Testis (tissue), 2 donors: ENCODE measurements at regions not wholly inside any gene's neighbourhood (a gene's known extent, or its start where the extent isn't known, plus 50 kb on each side); places are given as distances from the start of the nearest gene placed in this dataset.

ENCODE experiments used
- DNase-seq: peaks from one replicate; pipeline ENCODE4 v3.0.0-alpha.2; 2019
- H3K27ac ChIP-seq, 2 donors: fragments of 200-600 bp; sonication (generic); one replicate each; pipeline ENCODE4 v1.5.1; 2019
- H3K27me3 ChIP-seq: fragments of 200-600 bp; sonication (generic); one replicate; pipeline ENCODE4 v1.5.1; 2019
- H3K36me3 ChIP-seq: fragments of 200-600 bp; sonication (generic); one replicate; pipeline ENCODE4 v1.5.1; 2017; ENCODE audit warnings: low read depth; ENCODE audit errors: missing control alignments
- H3K4me1 ChIP-seq: fragments of 200-600 bp; sonication (generic); one replicate; pipeline ENCODE4 v1.5.1; 2019
- H3K4me3 ChIP-seq, 2 donors: fragments of 200-600 bp; sonication (generic); one replicate each; pipeline ENCODE4 v1.5.1; 2017 to 2019
- H3K9me3 ChIP-seq: fragments of 200-600 bp; sonication (generic); one replicate; pipeline ENCODE4 v1.5.1; 2017
- POLR2A ChIP-seq: fragments of 450-650 bp; IDR thresholded peaks from one replicate; pipeline ENCODE4 v1.6.1; 2017; ENCODE audit warnings: antibody characterized with exemption, mild to moderate bottlenecking, moderate library complexity
- whole genome bisulfite sequencing, 2 donors: methylation state at CpG; one replicate each; pipeline ENCODE4 v1.1.5; 2018; 5-methylcytosine and 5-hydroxymethylcytosine counted together
- intact Hi-C: fragments of 100-400 bp; cut with DNase I; formaldehyde crosslinking; loops from one replicate; pipeline ENCODE4 v1.15.1; 2023; ENCODE audit warnings: low total_unique reads
- TF ChIP-seq, protein P1 (sequence below), 3 experiments: fragments of 450-650 bp in 2 of 3; fragments of 200-600 bp in 1 of 3; sonication (generic) in 1 of 3; IDR thresholded peaks; one replicate each; pipeline ENCODE4 v1.5.1; 2016 to 2019; ENCODE audit warnings: antibody characterized with exemption in 3 of 3, mild to moderate bottlenecking in 2 of 3, moderate library complexity in 1 of 3

DNA sequence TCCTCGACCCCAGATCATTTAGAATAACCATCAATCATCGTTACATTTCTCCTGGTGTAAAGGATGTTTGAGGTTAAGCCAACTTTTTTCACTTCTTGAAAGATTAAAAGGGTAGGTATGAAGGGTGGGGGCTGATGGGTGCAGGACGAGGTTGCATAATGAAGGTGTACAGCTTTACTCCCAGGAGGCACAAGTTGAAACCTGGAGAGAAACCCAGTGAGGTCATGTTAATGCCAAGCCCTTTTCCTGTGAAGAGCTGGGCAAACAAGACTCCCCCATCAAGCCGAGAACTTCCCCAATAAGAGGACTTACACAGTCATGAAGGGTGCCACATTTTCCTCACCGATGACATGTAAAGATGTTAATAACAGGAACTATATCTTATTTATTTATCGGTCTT, 84.3 kb downstream of the FZD10 start:
- no peak overlapping the region for H3K27ac ChIP-seq
- TF ChIP-seq, protein P1, sequence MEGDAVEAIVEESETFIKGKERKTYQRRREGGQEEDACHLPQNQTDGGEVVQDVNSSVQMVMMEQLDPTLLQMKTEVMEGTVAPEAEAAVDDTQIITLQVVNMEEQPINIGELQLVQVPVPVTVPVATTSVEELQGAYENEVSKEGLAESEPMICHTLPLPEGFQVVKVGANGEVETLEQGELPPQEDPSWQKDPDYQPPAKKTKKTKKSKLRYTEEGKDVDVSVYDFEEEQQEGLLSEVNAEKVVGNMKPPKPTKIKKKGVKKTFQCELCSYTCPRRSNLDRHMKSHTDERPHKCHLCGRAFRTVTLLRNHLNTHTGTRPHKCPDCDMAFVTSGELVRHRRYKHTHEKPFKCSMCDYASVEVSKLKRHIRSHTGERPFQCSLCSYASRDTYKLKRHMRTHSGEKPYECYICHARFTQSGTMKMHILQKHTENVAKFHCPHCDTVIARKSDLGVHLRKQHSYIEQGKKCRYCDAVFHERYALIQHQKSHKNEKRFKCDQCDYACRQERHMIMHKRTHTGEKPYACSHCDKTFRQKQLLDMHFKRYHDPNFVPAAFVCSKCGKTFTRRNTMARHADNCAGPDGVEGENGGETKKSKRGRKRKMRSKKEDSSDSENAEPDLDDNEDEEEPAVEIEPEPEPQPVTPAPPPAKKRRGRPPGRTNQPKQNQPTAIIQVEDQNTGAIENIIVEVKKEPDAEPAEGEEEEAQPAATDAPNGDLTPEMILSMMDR (IDR thresholded peaks at IDR 0.05): no peak
- no peak for TF ChIP-seq POLR2A
- no peaks in the 10 kb centered on the region for H3K9me3 ChIP-seq
- 67 to 84% methylated on average over 6 of the region's 6 CpGs for WGBS, 2 donors
- DNase-seq: no peak
- intact Hi-C loops: no loop called here
- H3K27me3 ChIP-seq: no peaks in the 10 kb centered on the region
- H3K4me3 ChIP-seq: no peak overlapping the region
- H3K36me3 ChIP-seq: no peaks in the 10 kb centered on the region
- no peaks in the 10 kb centered on the region for H3K4me1 ChIP-seq

DNA sequence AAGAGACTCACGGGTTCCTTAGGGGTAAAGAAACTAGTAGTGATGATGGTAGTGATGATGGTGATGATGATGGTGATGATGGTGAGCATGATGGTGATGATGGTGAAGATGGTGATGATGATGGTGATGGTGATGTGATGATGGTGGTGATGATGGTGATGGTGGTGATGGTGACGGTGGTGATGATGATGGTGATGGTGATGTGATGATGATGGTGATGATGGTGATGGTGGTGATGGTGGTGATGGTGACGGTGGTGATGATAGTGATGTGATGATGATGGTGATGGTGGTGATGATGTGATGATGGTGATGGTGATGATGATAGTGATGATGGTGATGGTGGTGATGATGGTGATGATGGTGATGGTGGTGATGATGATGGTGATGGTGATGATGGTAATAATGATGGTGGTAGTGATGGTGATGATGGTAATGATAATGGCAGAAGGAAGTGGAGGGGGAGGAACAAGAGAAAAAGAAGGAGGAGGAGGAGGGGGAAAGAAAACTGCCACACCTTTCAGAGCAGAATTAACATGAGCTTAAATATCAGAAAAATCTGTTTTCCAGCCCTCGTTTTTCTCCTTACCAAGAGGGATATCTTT, 85.5 kb downstream of the FZD10 start:
- Histone ChIP-seq H3K4me3 (no peak overlapping the region), H3K27me3 (no peaks in the 10 kb centered on the region), H3K27ac (no peak overlapping the region), H3K36me3 (no peaks in the 10 kb centered on the region), H3K9me3 (no peaks in the 10 kb centered on the region), H3K4me1 (no peaks in the 10 kb centered on the region)
- intact Hi-C loops: no loop called here
- WGBS, 2 donors: 79 to 86% methylated on average over 4 of the region's 4 CpGs
- TF ChIP-seq, protein P1 (IDR thresholded peaks at IDR 0.05): no peak
- TF ChIP-seq POLR2A: no peak
- no peak for DNase-seq

DNA sequence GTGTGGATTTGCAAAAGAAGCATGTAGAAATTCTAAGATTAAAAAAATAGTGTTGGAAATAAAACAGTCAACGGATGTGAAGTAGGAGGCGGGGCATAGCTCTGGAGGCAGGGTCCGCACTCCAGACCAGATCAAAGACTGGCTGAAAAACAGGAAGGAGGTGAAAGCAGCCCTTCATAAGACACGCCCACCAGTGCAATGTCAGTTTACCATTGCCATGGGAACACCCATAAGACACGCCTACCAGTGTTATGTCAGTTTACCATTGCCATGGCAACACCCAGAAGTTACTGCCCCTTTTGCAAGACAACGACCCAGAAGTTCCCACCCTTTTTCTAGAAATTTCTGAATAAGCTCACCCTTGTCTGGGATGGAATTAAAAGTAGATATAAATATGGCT, 87.1 kb downstream of the FZD10 start:
- H3K36me3 ChIP-seq: no peaks in the 10 kb centered on the region
- TF ChIP-seq POLR2A: no peak
- TF ChIP-seq, protein P1 (IDR thresholded peaks at IDR 0.05): no peak
- WGBS, 2 donors: 71 to 86% methylated on average over 6 of the region's 6 CpGs
- no peak overlapping the region for H3K4me3 ChIP-seq
- H3K27ac ChIP-seq: no peak overlapping the region
- no peaks in the 10 kb centered on the region for H3K9me3 ChIP-seq
- DNase-seq: peak; percentile 38
- no peaks in the 10 kb centered on the region for H3K4me1 ChIP-seq
- intact Hi-C loops: no loop called here
- H3K27me3 ChIP-seq: no peaks in the 10 kb centered on the region

DNA sequence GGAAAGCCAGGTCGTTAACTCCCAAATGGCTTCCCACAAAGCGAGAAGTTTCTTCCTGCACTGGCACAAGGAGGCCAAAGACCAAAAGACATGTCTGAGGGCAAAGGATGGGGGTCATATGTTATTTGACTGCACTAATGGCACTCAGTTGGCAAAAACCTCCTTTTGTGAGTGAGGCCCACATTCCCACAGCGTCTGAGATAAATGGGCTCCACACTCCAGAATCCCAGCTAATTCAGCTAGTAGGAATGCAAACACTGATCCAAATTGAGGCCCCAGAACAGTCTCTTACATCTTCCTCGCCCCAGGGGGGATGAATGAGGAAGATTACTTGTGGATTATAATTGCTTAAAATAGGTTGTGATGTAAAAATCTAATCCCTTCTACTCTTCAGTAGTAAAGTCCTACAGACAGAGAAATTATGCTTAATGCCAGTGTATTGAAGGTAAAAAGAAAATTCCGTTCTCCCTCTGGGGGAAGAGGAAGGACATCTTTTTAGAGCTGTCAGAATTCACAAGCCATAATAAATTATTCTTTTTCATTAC, 86.4 kb upstream of the PIWIL1 start:
- no peak for DNase-seq
- no peaks in the 10 kb centered on the region for H3K4me1 ChIP-seq
- no peaks in the 10 kb centered on the region for H3K9me3 ChIP-seq
- no peak overlapping the region for H3K4me3 ChIP-seq
- no peaks in the 10 kb centered on the region for H3K27me3 ChIP-seq
- TF ChIP-seq POLR2A: no peak
- TF ChIP-seq, protein P1 (IDR thresholded peaks at IDR 0.05): no peak
- H3K27ac ChIP-seq: no peak overlapping the region
- WGBS, 2 donors: 57 to 59% methylated on average over 5 of the region's 5 CpGs
- H3K36me3 ChIP-seq: no peaks in the 10 kb centered on the region
- intact Hi-C loops: no loop called here

DNA sequence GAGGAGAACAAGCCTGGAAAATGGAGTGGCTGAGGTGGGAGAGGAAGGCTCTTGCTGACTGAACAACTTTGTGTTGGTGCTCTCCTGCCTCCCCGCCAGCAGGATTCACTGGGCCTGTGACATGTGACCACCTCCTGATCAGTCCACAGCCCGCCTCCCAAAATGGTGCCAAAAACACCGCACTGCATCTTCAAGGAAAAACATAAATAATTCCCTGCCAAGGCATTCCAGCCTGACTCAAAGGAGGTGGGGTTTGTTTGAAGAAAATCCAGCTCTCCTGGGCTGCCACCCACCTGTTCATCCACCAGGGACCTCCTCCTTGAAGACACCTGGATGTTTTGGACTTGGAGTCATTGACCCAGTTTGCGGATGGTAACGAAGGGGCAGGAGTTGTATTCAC, 83.8 kb upstream of the PIWIL1 start:
- Histone ChIP-seq H3K36me3 (no peaks in the 10 kb centered on the region), H3K9me3 (no peaks in the 10 kb centered on the region), H3K4me3 (no peak overlapping the region), H3K27me3 (no peaks in the 10 kb centered on the region), H3K27ac (no peak overlapping the region), H3K4me1 (no peaks in the 10 kb centered on the region)
- intact Hi-C loops: no loop called here
- TF ChIP-seq, protein P1 (IDR thresholded peaks at IDR 0.05): no peak
- TF ChIP-seq POLR2A: no peak
- no peak for DNase-seq
- WGBS, 2 donors: 84 to 86% methylated on average over 5 of the region's 5 CpGs
